ENCODE measurements at regions not wholly inside any gene's neighbourhood (a gene's known extent, or its start where the extent isn't known, plus 50 kb on each side); places are given as distances from the start of the nearest gene placed in this dataset.

GRCh38 chr1:163745204-163745603, 423.4 kb downstream of the NUF2 start:
- no peak for TF ChIP-seq CTCF (IDR thresholded peaks at IDR 0.05)
- TF ChIP-seq POLR2AphosphoS5 (IDR thresholded peaks at IDR 0.05), result no peak

Data from prostate gland (tissue), 2 donors.